CD14-positive monocyte (primary cell): ENCODE measurements at regions not wholly inside any gene's neighbourhood (a gene's known extent, or its start where the extent isn't known, plus 50 kb on each side); places are given as distances from the start of the nearest gene placed in this dataset.
"Not testable (repeated sequence)": the region's sequence is repeated elsewhere in the genome, so short reads cannot be mapped to it uniquely, and the experiment has no call there.

Experiments
- DNase-seq, 3 donors: peaks; one replicate each; pipeline ENCODE4 v3.0.0-alpha.2; 2011 to 2022
- H2AFZ ChIP-seq: 2 replicates; pipeline ENCODE4 v1.6.0; 2012; ENCODE audit warnings: mild to moderate bottlenecking, low read depth, low read length, inconsistent platforms; ENCODE audit not compliant: insufficient read depth, poor library complexity, severe bottlenecking
- H3K27ac ChIP-seq, 2 donors: 1 replicate in 1 of 2; 2 replicates in 1 of 2; pipeline ENCODE4 v1.5.1; 2012 to 2013; ENCODE audit warnings: low read length in 2 of 2, control low read depth in 1 of 2, inconsistent platforms in 1 of 2, low read depth in 1 of 2, mild to moderate bottlenecking in 1 of 2
- H3K27me3 ChIP-seq, 2 donors: one replicate each; pipeline versions ENCODE4 v1.6.0 to v1.6.1; 2011 to 2013; ENCODE audit warnings: low read length in 2 of 2; ENCODE audit not compliant: control insufficient read depth in 2 of 2, insufficient read depth in 2 of 2
- H3K36me3 ChIP-seq, 2 donors: replicated peaks in 1 of 2; 1 replicate in 1 of 2; 2 replicates in 1 of 2; pipeline versions ENCODE4 v1.5.1 to v1.6.1; 2012 to 2013; ENCODE audit warnings: low read length in 2 of 2, control low read depth in 1 of 2, inconsistent platforms in 1 of 2, mild to moderate bottlenecking in 1 of 2; ENCODE audit not compliant: insufficient read depth in 2 of 2, control insufficient read depth in 1 of 2
- H3K4me1 ChIP-seq, 2 donors: 1 replicate in 1 of 2; 2 replicates in 1 of 2; pipeline versions ENCODE4 v1.5.1 to v1.6.1; 2012 to 2013; ENCODE audit warnings: low read length in 2 of 2, control low read depth in 1 of 2, inconsistent platforms in 1 of 2, mild to moderate bottlenecking in 1 of 2, moderate library complexity in 1 of 2; ENCODE audit not compliant: insufficient read depth in 2 of 2, control insufficient read depth in 1 of 2
- H3K4me2 ChIP-seq: replicated peaks from 2 replicates; pipeline ENCODE3; 2012; ENCODE audit warnings: low read length, moderate library complexity, mild to moderate bottlenecking; ENCODE audit not compliant: poor library complexity, severe bottlenecking; ENCODE audit errors: extremely low read depth
- H3K4me3 ChIP-seq, 3 experiments: fragments of 200-600 bp in 1 of 3; sonication (generic) in 1 of 3; replicated peaks in 1 of 3; 1 replicate in 2 of 3; 2 replicates in 1 of 3; pipeline ENCODE4 v1.5.1; 2011 to 2013; ENCODE audit warnings: low read length in 3 of 3, mild to moderate bottlenecking in 3 of 3, control low read depth in 2 of 3, low read depth in 2 of 3, inconsistent platforms in 1 of 3, moderate library complexity in 1 of 3
- H3K79me2 ChIP-seq: 2 replicates; pipeline ENCODE4 v1.6.0; 2012; ENCODE audit warnings: mild to moderate bottlenecking, control low read depth, inconsistent platforms, low read length, moderate library complexity; ENCODE audit not compliant: insufficient read depth
- H3K9ac ChIP-seq: 2 replicates; pipeline ENCODE4 v1.6.0; 2017; ENCODE audit warnings: low read length, mild to moderate bottlenecking; ENCODE audit not compliant: insufficient read depth, poor library complexity, severe bottlenecking
- H3K9me3 ChIP-seq, 2 donors: replicated peaks in 1 of 2; 1 replicate in 1 of 2; 2 replicates in 1 of 2; pipeline versions ENCODE4 v1.5.1 to v1.6.1; 2012 to 2013; ENCODE audit warnings: low read length in 2 of 2, control low read depth in 1 of 2; ENCODE audit not compliant: control insufficient read depth in 1 of 2, insufficient read depth in 1 of 2
- H4K20me1 ChIP-seq: 2 replicates; pipeline ENCODE4 v1.6.0; 2012; ENCODE audit warnings: mild to moderate bottlenecking, low read length, control low read depth, moderate library complexity; ENCODE audit not compliant: insufficient read depth
- H3K27ac Mint-ChIP-seq, 7 donors: one replicate each; pipeline ENCODE4 v1.8.0; 2020; ENCODE audit warnings: mild to moderate bottlenecking in 7 of 7, mixed read lengths in 7 of 7, moderate library complexity in 6 of 7, inconsistent platforms in 2 of 7
- H3K27me3 Mint-ChIP-seq, 3 donors: one replicate each; pipeline ENCODE4 v1.8.0; 2021 to 2022; ENCODE audit warnings: low read depth in 3 of 3, mild to moderate bottlenecking in 3 of 3, mixed read lengths in 3 of 3, moderate library complexity in 3 of 3, inconsistent platforms in 1 of 3
- H3K36me3 Mint-ChIP-seq, 2 donors: one replicate each; pipeline ENCODE4 v1.8.0; 2020; ENCODE audit warnings: mixed read lengths in 2 of 2, inconsistent platforms in 1 of 2, mild to moderate bottlenecking in 1 of 2
- H3K4me1 Mint-ChIP-seq: one replicate; pipeline ENCODE4 v1.8.0; 2020; ENCODE audit warnings: mild to moderate bottlenecking, mixed read lengths
- H3K4me3 Mint-ChIP-seq, 2 donors: one replicate each; pipeline ENCODE4 v1.8.0; 2020; ENCODE audit warnings: mild to moderate bottlenecking in 2 of 2, mixed read lengths in 2 of 2, moderate library complexity in 1 of 2
- H3K9me3 Mint-ChIP-seq, 7 donors: one replicate each; pipeline ENCODE4 v1.8.0; 2020 to 2022; ENCODE audit warnings: mixed read lengths in 7 of 7, mild to moderate bottlenecking in 6 of 7, moderate library complexity in 6 of 7, inconsistent platforms in 2 of 7
- CTCF ChIP-seq: fragments of 200-600 bp; IDR thresholded peaks from one replicate; pipeline ENCODE4 v1.8.0; 2022; ENCODE audit warnings: antibody characterized with exemption, mild to moderate bottlenecking
- WGBS: methylation state at CpG from one replicate; pipeline ENCODE4 v1.1.5; 2013; ENCODE audit warnings: missing lambda C conversion rate; ENCODE audit not compliant: insufficient coverage; 5-methylcytosine and 5-hydroxymethylcytosine counted together
- intact Hi-C, 2 donors: fragments of 100-400 bp; cut with micrococcal nuclease; formaldehyde crosslinking; loops; one replicate each; pipeline versions ENCODE4 v1.15.0 to v1.15.1; 2023

- Histone ChIP-seq H2AFZ (no peak overlapping the region), H3K9ac (no peak overlapping the region), H3K27ac (no peak overlapping the region), H3K4me2 (no peak overlapping the region), H3K36me3 (no peaks in the 10 kb centered on the region), H3K79me2 (no peaks in the 10 kb centered on the region), H3K4me1 (no peaks in the 10 kb centered on the region), H3K9me3 (peaks cover 22 to 25% of the 10 kb centered on the region in 2 donors), H3K4me3 (no peak overlapping the region), H4K20me1 (no peaks in the 10 kb centered on the region), H3K27me3 (no peaks in the 10 kb centered on the region)
- Mint-ChIP-seq H3K9me3 (peaks cover 10 to 34% (median 27%) of the 10 kb centered on the region in 7 donors), H3K27me3 (peaks cover 0 to 2% (median 0%) of the 10 kb centered on the region in 3 donors), H3K27ac (no peak overlapping the region), H3K36me3 (no peaks in the 10 kb centered on the region), H3K4me1 (peaks cover 4% of the 10 kb centered on the region), H3K4me3 (no peak overlapping the region)
- intact Hi-C loops: no loop called here
- DNase-seq: no peak
- WGBS: 87% methylated on average over 3 of the region's 4 CpGs
- TF ChIP-seq CTCF: no peak
Measured at GRCh38 chr10:23793577-23793976, 354.7 kb downstream of the OTUD1 start.

DNA sequence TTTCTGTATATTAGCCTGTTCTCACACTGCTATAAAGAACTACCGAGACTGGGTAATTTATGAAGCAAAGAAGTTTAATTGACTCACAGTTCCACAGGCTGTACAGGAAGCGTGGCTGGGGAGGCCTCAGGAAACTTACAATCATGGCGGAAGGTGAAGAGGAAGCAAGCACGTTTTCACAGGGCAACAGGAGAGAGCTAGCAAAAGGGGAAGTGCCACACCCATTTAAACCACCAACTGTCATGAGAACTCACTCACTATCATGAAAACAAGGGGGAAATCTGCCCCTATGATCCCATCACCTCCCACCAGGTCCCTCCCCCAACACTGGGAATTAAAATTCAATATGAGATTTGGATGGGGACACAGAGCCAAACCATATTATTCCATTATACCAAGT is 358.6 kb downstream of the OTUD1 start:
- H3K4me1 ChIP-seq, H3K4me2 ChIP-seq, H3K27me3 ChIP-seq, H3K79me2 ChIP-seq, intact Hi-C loops, H3K4me3 Mint-ChIP-seq, H3K27me3 Mint-ChIP-seq, H3K27ac Mint-ChIP-seq, H4K20me1 ChIP-seq, H3K36me3 Mint-ChIP-seq, H2AFZ ChIP-seq, H3K36me3 ChIP-seq, DNase-seq, H3K27ac ChIP-seq, H3K4me1 Mint-ChIP-seq, H3K9ac ChIP-seq: not testable (repeated sequence)
- WGBS: no CpG with 5 or more reads among the region's 4 CpGs
- peaks cover 18 to 41% (median 35%) of the 10 kb centered on the region in 7 donors for H3K9me3 Mint-ChIP-seq
- Histone ChIP-seq H3K9me3 (peaks cover 22 to 25% of the 10 kb centered on the region in 2 donors), H3K4me3 (peak overlapping the region in 1 of 3 experiments; percentile 7)
